Mesothelial cell of epicardium (in vitro differentiated cells): ENCODE measurements at regions not wholly inside any gene's neighbourhood (a gene's known extent, or its start where the extent isn't known, plus 50 kb on each side); places are given as distances from the start of the nearest gene placed in this dataset.

ENCODE experiments used
- DNase-seq, 2 experiments: peaks; one replicate each; pipeline ENCODE4 v3.0.0; 2021; ENCODE audit warnings: low spot score in 2 of 2; ENCODE audit not compliant: unreplicated experiment in 2 of 2
- H3K27ac Mint-ChIP-seq: 2 replicates; pipeline ENCODE4 v1.8.0; 2021; ENCODE audit warnings: mixed read lengths
- H3K27me3 Mint-ChIP-seq: 2 replicates; pipeline ENCODE4 v1.8.0; 2021; ENCODE audit warnings: low read depth, mixed read lengths
- H3K36me3 Mint-ChIP-seq: 2 replicates; pipeline ENCODE4 v1.8.0; 2021; ENCODE audit warnings: mixed read lengths
- H3K4me1 Mint-ChIP-seq: 2 replicates; pipeline ENCODE4 v1.8.0; 2021; ENCODE audit warnings: mixed read lengths
- H3K4me3 Mint-ChIP-seq: 2 replicates; pipeline ENCODE4 v1.8.0; 2021; ENCODE audit warnings: mild to moderate bottlenecking, moderate library complexity, mixed read lengths
- H3K9me3 Mint-ChIP-seq: 2 replicates; pipeline ENCODE4 v1.8.0; 2021; ENCODE audit warnings: mixed read lengths
- CTCF ChIP-seq: fragments of 200-600 bp; sonication (generic); IDR thresholded peaks from one replicate; pipeline ENCODE4 v1.5.0; 2021; ENCODE audit warnings: antibody characterized with exemption; ENCODE audit not compliant: unreplicated experiment

GRCh38 chrX:6708041-6708440, 173.1 kb upstream of the VCX3A start:
- TF ChIP-seq CTCF = no peak
- Mint-ChIP-seq H3K4me3 (no peak overlapping the region), H3K36me3 (no peaks in the 10 kb centered on the region), H3K27ac (no peak overlapping the region), H3K9me3 (peaks cover 6% of the 10 kb centered on the region), H3K4me1 (peaks cover 22% of the 10 kb centered on the region), H3K27me3 (no peaks in the 10 kb centered on the region)
- DNase-seq = no peak

- Mint-ChIP-seq H3K4me3 (no peak overlapping the region), H3K4me1 (peaks cover 22% of the 10 kb centered on the region), H3K36me3 (no peaks in the 10 kb centered on the region), H3K27me3 (no peaks in the 10 kb centered on the region), H3K9me3 (peaks cover 6% of the 10 kb centered on the region), H3K27ac (no peak overlapping the region)
- no peak for TF ChIP-seq CTCF
- DNase-seq = no peak
These were observed 172.6 kb upstream of the VCX3A start for GRCh38 chrX:6707497-6707896.

DNA sequence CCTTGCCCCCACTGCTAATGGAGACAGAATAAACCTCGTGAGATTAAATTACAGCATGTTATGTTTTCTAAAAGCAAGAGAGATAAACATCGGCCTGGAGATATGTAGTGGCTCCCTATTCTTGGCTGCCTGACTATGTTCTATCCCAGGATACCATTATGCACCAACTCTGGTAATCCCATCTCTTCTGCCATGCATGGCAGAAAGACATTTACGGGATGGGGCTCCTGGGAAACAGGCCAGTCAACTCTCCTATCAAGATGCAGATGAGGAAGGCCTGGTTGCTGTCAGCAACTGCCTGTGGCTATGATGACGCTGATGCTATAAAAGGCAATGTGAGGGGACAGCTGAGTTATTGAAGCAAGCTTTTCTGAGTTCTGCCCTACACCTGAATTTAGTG, 166.2 kb upstream of the VCX3A start:
- TF ChIP-seq CTCF = no peak
- DNase-seq = no peak
- Mint-ChIP-seq H3K36me3 (no peaks in the 10 kb centered on the region), H3K4me3 (no peak overlapping the region), H3K4me1 (no peaks in the 10 kb centered on the region), H3K27ac (no peak overlapping the region), H3K9me3 (peaks cover 10% of the 10 kb centered on the region), H3K27me3 (no peaks in the 10 kb centered on the region)

DNA sequence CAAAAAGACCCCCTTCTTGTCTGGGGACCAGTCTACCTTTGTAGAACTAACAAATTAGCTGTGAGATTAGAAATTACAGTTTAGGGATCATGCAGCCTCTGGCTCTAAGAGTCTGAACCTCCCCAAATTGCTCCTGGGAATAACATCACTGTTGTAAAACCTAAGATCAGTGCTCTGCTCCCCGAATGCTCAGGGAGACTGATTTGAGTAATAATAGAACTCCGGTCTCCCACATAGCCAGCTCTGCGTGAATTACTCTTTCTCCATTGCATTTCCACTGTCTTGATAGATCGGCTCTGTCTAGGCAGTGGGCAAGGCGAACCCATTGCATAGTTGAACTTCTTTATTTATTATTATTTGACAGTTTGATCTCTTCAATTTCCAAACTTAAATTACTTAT, 160.8 kb upstream of the VCX3A start:
- H3K36me3 Mint-ChIP-seq = no peaks in the 10 kb centered on the region
- H3K27me3 Mint-ChIP-seq = no peaks in the 10 kb centered on the region
- no peak for TF ChIP-seq CTCF
- H3K4me3 Mint-ChIP-seq = no peak overlapping the region
- H3K4me1 Mint-ChIP-seq = peaks cover 15% of the 10 kb centered on the region
- H3K9me3 Mint-ChIP-seq = peaks cover 5% of the 10 kb centered on the region
- H3K27ac Mint-ChIP-seq = no peak overlapping the region
- no peak for DNase-seq

GRCh38 chrX:6694977-6695376, 160.1 kb upstream of the VCX3A start:
- no peak for DNase-seq
- Mint-ChIP-seq H3K4me3 (no peak overlapping the region), H3K4me1 (peaks cover 15% of the 10 kb centered on the region), H3K9me3 (peaks cover 5% of the 10 kb centered on the region), H3K27me3 (no peaks in the 10 kb centered on the region), H3K36me3 (no peaks in the 10 kb centered on the region), H3K27ac (no peak overlapping the region)
- TF ChIP-seq CTCF = no peak

GRCh38 chrX:6694221-6694620, 159.3 kb upstream of the VCX3A start:
- peaks cover 15% of the 10 kb centered on the region for H3K4me1 Mint-ChIP-seq
- TF ChIP-seq CTCF = no peak
- no peak overlapping the region for H3K27ac Mint-ChIP-seq
- H3K4me3 Mint-ChIP-seq = no peak overlapping the region
- peaks cover 9% of the 10 kb centered on the region for H3K9me3 Mint-ChIP-seq
- DNase-seq = no peak
- H3K27me3 Mint-ChIP-seq = no peaks in the 10 kb centered on the region
- no peaks in the 10 kb centered on the region for H3K36me3 Mint-ChIP-seq
